Body of pancreas (tissue), 4 donors: ENCODE measurements at regions not wholly inside any gene's neighbourhood (a gene's known extent, or its start where the extent isn't known, plus 50 kb on each side); places are given as distances from the start of the nearest gene placed in this dataset.

ENCODE experiments used
- POLR2A ChIP-seq, 3 donors: fragments of 450-650 bp; IDR thresholded peaks; one replicate each; pipeline ENCODE4 v1.6.1; 2016; ENCODE audit warnings: antibody characterized with exemption in 3 of 3, mild to moderate bottlenecking in 2 of 3
- TF ChIP-seq, protein P1 (sequence below), 7 experiments: fragments of 450-650 bp in 4 of 7; fragments of 200-600 bp in 3 of 7; sonication (generic) in 3 of 7; IDR thresholded peaks; one replicate each; pipeline ENCODE4 v1.5.1; 2016 to 2019; ENCODE audit warnings: antibody characterized with exemption in 7 of 7

DNA sequence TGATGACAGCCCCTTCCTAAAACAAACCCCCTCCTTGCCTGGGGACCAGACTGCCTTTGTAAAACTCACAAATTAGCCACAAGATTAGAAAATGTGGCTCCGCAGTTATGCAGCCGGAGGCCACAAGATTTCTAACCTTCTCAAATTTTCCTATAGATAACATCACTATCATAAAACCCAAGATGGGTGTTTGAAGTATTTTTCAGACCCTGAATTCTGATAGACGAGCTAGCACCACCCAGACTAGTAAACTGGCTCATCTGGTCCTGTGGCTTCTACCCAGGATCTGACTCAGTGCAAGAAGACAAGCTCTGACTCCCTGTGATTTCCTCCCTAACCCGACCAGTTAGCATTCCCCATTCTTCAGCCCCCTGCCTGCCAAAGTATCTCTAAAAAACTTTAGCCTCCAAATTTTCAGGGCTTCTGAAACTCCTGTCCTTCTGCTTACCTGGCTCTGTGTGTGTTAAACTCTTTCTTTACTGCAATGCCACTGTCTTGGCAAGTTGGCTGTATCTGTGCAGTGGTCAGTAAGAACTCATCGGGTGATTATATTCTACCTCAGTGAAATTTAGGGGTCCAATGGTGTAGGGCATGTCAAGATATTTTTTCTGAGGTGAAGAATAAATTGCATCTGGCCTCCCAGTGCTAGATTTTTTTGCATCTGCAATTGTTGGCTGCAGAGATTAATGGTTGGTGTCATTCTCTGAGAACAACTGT, 102.1 kb downstream of the S1PR1 start:
- TF ChIP-seq, protein P1, sequence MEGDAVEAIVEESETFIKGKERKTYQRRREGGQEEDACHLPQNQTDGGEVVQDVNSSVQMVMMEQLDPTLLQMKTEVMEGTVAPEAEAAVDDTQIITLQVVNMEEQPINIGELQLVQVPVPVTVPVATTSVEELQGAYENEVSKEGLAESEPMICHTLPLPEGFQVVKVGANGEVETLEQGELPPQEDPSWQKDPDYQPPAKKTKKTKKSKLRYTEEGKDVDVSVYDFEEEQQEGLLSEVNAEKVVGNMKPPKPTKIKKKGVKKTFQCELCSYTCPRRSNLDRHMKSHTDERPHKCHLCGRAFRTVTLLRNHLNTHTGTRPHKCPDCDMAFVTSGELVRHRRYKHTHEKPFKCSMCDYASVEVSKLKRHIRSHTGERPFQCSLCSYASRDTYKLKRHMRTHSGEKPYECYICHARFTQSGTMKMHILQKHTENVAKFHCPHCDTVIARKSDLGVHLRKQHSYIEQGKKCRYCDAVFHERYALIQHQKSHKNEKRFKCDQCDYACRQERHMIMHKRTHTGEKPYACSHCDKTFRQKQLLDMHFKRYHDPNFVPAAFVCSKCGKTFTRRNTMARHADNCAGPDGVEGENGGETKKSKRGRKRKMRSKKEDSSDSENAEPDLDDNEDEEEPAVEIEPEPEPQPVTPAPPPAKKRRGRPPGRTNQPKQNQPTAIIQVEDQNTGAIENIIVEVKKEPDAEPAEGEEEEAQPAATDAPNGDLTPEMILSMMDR (IDR thresholded peaks at IDR 0.05) = no peak
- no peak for TF ChIP-seq POLR2A (IDR thresholded peaks at IDR 0.05)
